Breast epithelium (tissue), 3 donors: ENCODE measurements at regions not wholly inside any gene's neighbourhood (a gene's known extent, or its start where the extent isn't known, plus 50 kb on each side); places are given as distances from the start of the nearest gene placed in this dataset.

ENCODE experiments used
- POLR2AphosphoS5 ChIP-seq, 3 donors: sonication (generic); formaldehyde crosslinking; IDR thresholded peaks; one replicate each; pipeline ENCODE4 v1.6.1; 2017; ENCODE audit warnings: antibody characterized with exemption in 3 of 3
- TF ChIP-seq, protein P1 (sequence below), 3 donors: fragments of 450-650 bp; IDR thresholded peaks; one replicate each; pipeline ENCODE4 v1.5.1; 2016 to 2017; ENCODE audit warnings: antibody characterized with exemption in 3 of 3, mild to moderate bottlenecking in 3 of 3, moderate library complexity in 3 of 3

GRCh38 chr22:49395617-49396016, 432.1 kb downstream of the BRD1 start:
- TF ChIP-seq, protein P1, sequence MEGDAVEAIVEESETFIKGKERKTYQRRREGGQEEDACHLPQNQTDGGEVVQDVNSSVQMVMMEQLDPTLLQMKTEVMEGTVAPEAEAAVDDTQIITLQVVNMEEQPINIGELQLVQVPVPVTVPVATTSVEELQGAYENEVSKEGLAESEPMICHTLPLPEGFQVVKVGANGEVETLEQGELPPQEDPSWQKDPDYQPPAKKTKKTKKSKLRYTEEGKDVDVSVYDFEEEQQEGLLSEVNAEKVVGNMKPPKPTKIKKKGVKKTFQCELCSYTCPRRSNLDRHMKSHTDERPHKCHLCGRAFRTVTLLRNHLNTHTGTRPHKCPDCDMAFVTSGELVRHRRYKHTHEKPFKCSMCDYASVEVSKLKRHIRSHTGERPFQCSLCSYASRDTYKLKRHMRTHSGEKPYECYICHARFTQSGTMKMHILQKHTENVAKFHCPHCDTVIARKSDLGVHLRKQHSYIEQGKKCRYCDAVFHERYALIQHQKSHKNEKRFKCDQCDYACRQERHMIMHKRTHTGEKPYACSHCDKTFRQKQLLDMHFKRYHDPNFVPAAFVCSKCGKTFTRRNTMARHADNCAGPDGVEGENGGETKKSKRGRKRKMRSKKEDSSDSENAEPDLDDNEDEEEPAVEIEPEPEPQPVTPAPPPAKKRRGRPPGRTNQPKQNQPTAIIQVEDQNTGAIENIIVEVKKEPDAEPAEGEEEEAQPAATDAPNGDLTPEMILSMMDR (IDR thresholded peaks at IDR 0.05) = no peak
- no peak for TF ChIP-seq POLR2AphosphoS5 (IDR thresholded peaks at IDR 0.05)
